ENCODE measurements at regions not wholly inside any gene's neighbourhood (a gene's known extent, or its start where the extent isn't known, plus 50 kb on each side); places are given as distances from the start of the nearest gene placed in this dataset.

- H3K4me3 ChIP-seq: no peak overlapping the region
Observed at GRCh38 chr2:198645816-198646215, 811.9 kb downstream of the SATB2 start.

GRCh38 chr2:198641161-198641560 lies 816.6 kb downstream of the SATB2 start:
- in situ Hi-C loops (cut with MboI; ENCODE audit: low sequenced_read_pairs in 4 of 4): no loop called here
- no peaks in the 10 kb centered on the region for H3K27me3 ChIP-seq

More at GRCh38 chr2:198645816-198646215, 811.9 kb downstream of the SATB2 start:
- intact Hi-C loops (cut with DNase I; ENCODE audit: low total_unique reads): no loop called here
- Histone ChIP-seq H3K4me1 (no peaks in the 10 kb centered on the region), H3K27ac (no peak overlapping the region), H3K36me3 (no peaks in the 10 kb centered on the region), H3K9me3 (no peaks in the 10 kb centered on the region), H3K27me3 (no peaks in the 10 kb centered on the region)
- TF ChIP-seq POLR2A (IDR thresholded peaks at IDR 0.05): no peak
- TF ChIP-seq CTCF (IDR thresholded peaks at IDR 0.05 in 4 of 5, conservative IDR thresholded peaks at IDR 0.05 in 1 of 5): no peak
- DNase-seq: no peak
- in situ Hi-C loops (cut with MboI; ENCODE audit: low sequenced_read_pairs in 4 of 4): no loop called here
- no peak for ATAC-seq

GRCh38 chr2:198640463-198640862 lies 817.3 kb downstream of the SATB2 start:
- H3K4me3 ChIP-seq: no peak overlapping the region
- DNase-seq (no peak), ATAC-seq (no peak)
- H3K9me3 ChIP-seq: no peaks in the 10 kb centered on the region
- intact Hi-C loops (cut with DNase I; ENCODE audit: low total_unique reads): no loop called here
- H3K27me3 ChIP-seq: no peaks in the 10 kb centered on the region
- H3K36me3 ChIP-seq: no peaks in the 10 kb centered on the region
- in situ Hi-C loops (cut with MboI; ENCODE audit: low sequenced_read_pairs in 4 of 4): no loop called here
- TF ChIP-seq CTCF (IDR thresholded peaks at IDR 0.05 in 4 of 5, conservative IDR thresholded peaks at IDR 0.05 in 1 of 5): no peak
- TF ChIP-seq POLR2A (IDR thresholded peaks at IDR 0.05): no peak
- no peak overlapping the region for H3K27ac ChIP-seq
- no peaks in the 10 kb centered on the region for H3K4me1 ChIP-seq

More at GRCh38 chr2:198641161-198641560, 816.6 kb downstream of the SATB2 start:
- DNase-seq: no peak
- no peak for ATAC-seq
- H3K36me3 ChIP-seq: no peaks in the 10 kb centered on the region
- no peak for TF ChIP-seq CTCF (IDR thresholded peaks at IDR 0.05 in 4 of 5, conservative IDR thresholded peaks at IDR 0.05 in 1 of 5)
- no peak for TF ChIP-seq POLR2A (IDR thresholded peaks at IDR 0.05)
- no peak overlapping the region for H3K27ac ChIP-seq
- no peak overlapping the region for H3K4me3 ChIP-seq
- no peaks in the 10 kb centered on the region for H3K9me3 ChIP-seq
- no peaks in the 10 kb centered on the region for H3K4me1 ChIP-seq
- intact Hi-C loops (cut with DNase I; ENCODE audit: low total_unique reads): no loop called here

GRCh38 chr2:198639580-198639979 lies 818.2 kb downstream of the SATB2 start:
- DNase-seq: no peak
- Histone ChIP-seq H3K27ac (no peak overlapping the region), H3K4me3 (no peak overlapping the region), H3K4me1 (no peaks in the 10 kb centered on the region), H3K9me3 (no peaks in the 10 kb centered on the region), H3K27me3 (no peaks in the 10 kb centered on the region), H3K36me3 (no peaks in the 10 kb centered on the region)
- no peak for TF ChIP-seq POLR2A (IDR thresholded peaks at IDR 0.05)
- TF ChIP-seq CTCF (IDR thresholded peaks at IDR 0.05 in 4 of 5, conservative IDR thresholded peaks at IDR 0.05 in 1 of 5): no peak
- intact Hi-C loops (cut with DNase I; ENCODE audit: low total_unique reads) (no loop called here), in situ Hi-C loops (cut with MboI; ENCODE audit: low sequenced_read_pairs in 4 of 4) (no loop called here)
- no peak for ATAC-seq

GRCh38 chr2:198638577-198638976 lies 819.2 kb downstream of the SATB2 start:
- Histone ChIP-seq H3K4me1 (no peaks in the 10 kb centered on the region), H3K4me3 (no peak overlapping the region), H3K9me3 (no peaks in the 10 kb centered on the region), H3K36me3 (no peaks in the 10 kb centered on the region), H3K27ac (no peak overlapping the region), H3K27me3 (no peaks in the 10 kb centered on the region)
- no peak for ATAC-seq
- intact Hi-C loops (cut with DNase I; ENCODE audit: low total_unique reads) (no loop called here), in situ Hi-C loops (cut with MboI; ENCODE audit: low sequenced_read_pairs in 4 of 4) (no loop called here)
- TF ChIP-seq POLR2A (IDR thresholded peaks at IDR 0.05): no peak
- no peak for TF ChIP-seq CTCF (IDR thresholded peaks at IDR 0.05 in 4 of 5, conservative IDR thresholded peaks at IDR 0.05 in 1 of 5)
- DNase-seq: no peak

All from gastrocnemius medialis (tissue), 4 donors.